Psoas muscle (tissue), 7 donors: ENCODE measurements at regions not wholly inside any gene's neighbourhood (a gene's known extent, or its start where the extent isn't known, plus 50 kb on each side); places are given as distances from the start of the nearest gene placed in this dataset.
"Not testable (repeated sequence)": the region's sequence is repeated elsewhere in the genome, so short reads cannot be mapped to it uniquely, and the experiment has no call there.

Source experiments
- ATAC-seq, 4 donors: fragments of 200-7000 bp; cut with Tn5 transposase; one replicate each; pipeline ENCODE4 v1.9.1; 2020; ENCODE audit warnings: moderate library complexity in 3 of 4, mild to moderate bottlenecking in 2 of 4
- DNase-seq, 2 donors: peaks; one replicate each; pipeline ENCODE4 v3.0.0-alpha.2; 2020
- H3K27ac ChIP-seq: fragments of 200-600 bp; one replicate; pipeline ENCODE4 v1.8.0; 2022
- H3K27me3 ChIP-seq, 3 donors: fragments of 200-600 bp in 1 of 3; one replicate each; pipeline versions ENCODE4 v1.6.1 to v1.8.0; 2013 to 2022; ENCODE audit warnings: low read length in 2 of 3, mild to moderate bottlenecking in 2 of 3, moderate library complexity in 1 of 3; ENCODE audit not compliant: insufficient read depth in 3 of 3
- H3K36me3 ChIP-seq, 2 donors: fragments of 200-600 bp in 1 of 2; one replicate each; pipeline versions ENCODE4 v1.6.1 to v1.8.0; 2013 to 2022; ENCODE audit warnings: low read depth in 1 of 2, mild to moderate bottlenecking in 1 of 2, moderate library complexity in 1 of 2; ENCODE audit not compliant: insufficient read depth in 1 of 2
- H3K4me1 ChIP-seq: fragments of 200-600 bp; one replicate; pipeline ENCODE4 v1.8.0; 2022
- H3K4me3 ChIP-seq: fragments of 200-600 bp; one replicate; pipeline ENCODE4 v1.8.0; 2022; ENCODE audit warnings: mild to moderate bottlenecking
- H3K9me3 ChIP-seq: fragments of 200-600 bp; one replicate; pipeline ENCODE4 v1.8.0; 2022
- WGBS, 3 donors: extraction: QIAGEN DNeasy Blood & Tissue Kit; methylation state at CpG; one replicate each; pipeline versions ENCODE4 v1.1.6 to v1.1.7; 2013; 5-methylcytosine and 5-hydroxymethylcytosine counted together
- intact Hi-C, 2 donors: fragments of 100-400 bp; cut with DNase I; formaldehyde crosslinking; loops; one replicate each; pipeline versions ENCODE4 v1.11.0 to v1.14.2; 2022
- TF ChIP-seq, protein P1 (sequence below): fragments of 200-600 bp; IDR thresholded peaks from one replicate; pipeline ENCODE4 v1.8.0; 2022; ENCODE audit warnings: antibody characterized with exemption
- donor health status: healthy with polysubstance abuse.
- donor health status: DM: no; HTN: no; CAD: no; lungs with moderate emphysema.
- donor health status: Bipolar disorder and iron deficiency.
- donor health status: healthy.
- donor health status: DM: yes; HTN: yes; CAD: no.
- donor health status: DM: no; HTN: no; CAD: no.
- donor health status: DM: yes; HTN: yes; CAD: no.

GRCh38 chr1:101496109-101496508, 259.3 kb downstream of the S1PR1 start:
- intact Hi-C loops = no loop called here
- ATAC-seq (no peak), DNase-seq (no peak)
- Histone ChIP-seq H3K27ac (no peak overlapping the region), H3K9me3 (no peaks in the 10 kb centered on the region), H3K27me3 (no peaks in the 10 kb centered on the region), H3K36me3 (no peaks in the 10 kb centered on the region), H3K4me1 (no peaks in the 10 kb centered on the region), H3K4me3 (no peak overlapping the region)
- TF ChIP-seq, protein P1, sequence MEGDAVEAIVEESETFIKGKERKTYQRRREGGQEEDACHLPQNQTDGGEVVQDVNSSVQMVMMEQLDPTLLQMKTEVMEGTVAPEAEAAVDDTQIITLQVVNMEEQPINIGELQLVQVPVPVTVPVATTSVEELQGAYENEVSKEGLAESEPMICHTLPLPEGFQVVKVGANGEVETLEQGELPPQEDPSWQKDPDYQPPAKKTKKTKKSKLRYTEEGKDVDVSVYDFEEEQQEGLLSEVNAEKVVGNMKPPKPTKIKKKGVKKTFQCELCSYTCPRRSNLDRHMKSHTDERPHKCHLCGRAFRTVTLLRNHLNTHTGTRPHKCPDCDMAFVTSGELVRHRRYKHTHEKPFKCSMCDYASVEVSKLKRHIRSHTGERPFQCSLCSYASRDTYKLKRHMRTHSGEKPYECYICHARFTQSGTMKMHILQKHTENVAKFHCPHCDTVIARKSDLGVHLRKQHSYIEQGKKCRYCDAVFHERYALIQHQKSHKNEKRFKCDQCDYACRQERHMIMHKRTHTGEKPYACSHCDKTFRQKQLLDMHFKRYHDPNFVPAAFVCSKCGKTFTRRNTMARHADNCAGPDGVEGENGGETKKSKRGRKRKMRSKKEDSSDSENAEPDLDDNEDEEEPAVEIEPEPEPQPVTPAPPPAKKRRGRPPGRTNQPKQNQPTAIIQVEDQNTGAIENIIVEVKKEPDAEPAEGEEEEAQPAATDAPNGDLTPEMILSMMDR = no peak
- WGBS, 3 donors = 74 to 84% (median 81%) methylated on average over 2 of the region's 2 CpGs

DNA sequence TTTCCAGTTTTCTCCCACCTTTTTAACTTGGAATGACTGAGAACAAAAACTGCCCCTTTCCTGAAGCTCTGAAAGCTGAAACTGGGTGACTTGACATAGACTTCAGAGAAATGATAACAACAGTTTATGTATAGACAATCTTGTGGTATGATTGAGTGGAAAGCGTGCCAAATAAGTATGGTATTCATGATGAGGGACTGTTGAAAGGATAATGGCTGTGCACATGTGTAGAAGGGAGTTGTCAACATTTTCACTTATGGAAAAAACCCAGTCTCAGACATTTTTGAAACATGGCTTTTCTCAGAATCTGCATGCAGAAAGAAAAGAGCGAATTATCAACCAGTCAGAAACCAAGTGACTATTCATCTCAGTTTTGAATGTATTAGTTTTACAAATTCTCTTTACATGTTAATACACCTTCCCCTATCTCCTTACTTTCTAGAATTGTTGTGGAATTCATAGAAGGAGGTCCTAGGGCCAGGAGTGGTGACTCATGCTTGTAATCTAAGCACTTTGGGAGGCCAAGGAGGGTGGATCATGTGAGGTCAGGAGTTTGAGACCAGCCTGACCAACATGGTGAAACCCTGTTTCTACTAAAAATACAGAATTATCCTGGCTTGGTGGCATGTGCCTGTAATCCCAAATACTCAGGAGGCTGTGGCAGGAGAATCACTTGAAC, 261.2 kb downstream of the S1PR1 start:
- TF ChIP-seq, protein P1 = no peak
- 43 to 99% (median 93%) methylated on average over 2 of the region's 2 CpGs for WGBS, 3 donors

DNA sequence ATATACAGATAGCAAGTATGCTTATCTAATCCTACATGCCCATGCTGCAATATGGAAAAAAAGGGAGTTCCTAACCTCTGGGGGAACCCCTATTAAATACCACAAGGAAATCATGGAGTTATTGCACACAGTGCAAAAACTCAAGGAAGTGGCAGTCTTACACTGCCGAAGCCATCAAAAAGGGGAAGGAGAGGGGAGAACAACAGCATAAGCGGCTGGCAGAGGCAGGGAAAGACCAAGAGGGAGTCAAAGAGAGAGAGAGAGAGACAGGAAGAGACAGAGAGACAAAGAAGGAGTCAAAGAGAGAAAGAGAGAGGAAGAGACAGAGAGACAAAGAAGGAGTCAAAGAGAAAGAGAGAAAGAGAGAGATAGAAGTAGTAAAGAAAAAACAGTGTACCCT, 267.3 kb downstream of the S1PR1 start:
- ATAC-seq, H3K9me3 ChIP-seq, H3K4me1 ChIP-seq, DNase-seq, H3K27ac ChIP-seq, H3K27me3 ChIP-seq, H3K36me3 ChIP-seq, H3K4me3 ChIP-seq, intact Hi-C loops: not testable (repeated sequence)
- WGBS, 3 donors = 80 to 91% (median 84%) methylated on average over 2 of the region's 2 CpGs

More for the DNA sequence above, 261.2 kb downstream of the S1PR1 start:
- Histone ChIP-seq H3K9me3 (no peaks in the 10 kb centered on the region), H3K27me3 (no peaks in the 10 kb centered on the region), H3K4me1 (no peaks in the 10 kb centered on the region), H3K36me3 (no peaks in the 10 kb centered on the region), H3K4me3 (no peak overlapping the region), H3K27ac (no peak overlapping the region)
- ATAC-seq = no peak
- no peak for DNase-seq
- intact Hi-C loops = no loop called here

DNA sequence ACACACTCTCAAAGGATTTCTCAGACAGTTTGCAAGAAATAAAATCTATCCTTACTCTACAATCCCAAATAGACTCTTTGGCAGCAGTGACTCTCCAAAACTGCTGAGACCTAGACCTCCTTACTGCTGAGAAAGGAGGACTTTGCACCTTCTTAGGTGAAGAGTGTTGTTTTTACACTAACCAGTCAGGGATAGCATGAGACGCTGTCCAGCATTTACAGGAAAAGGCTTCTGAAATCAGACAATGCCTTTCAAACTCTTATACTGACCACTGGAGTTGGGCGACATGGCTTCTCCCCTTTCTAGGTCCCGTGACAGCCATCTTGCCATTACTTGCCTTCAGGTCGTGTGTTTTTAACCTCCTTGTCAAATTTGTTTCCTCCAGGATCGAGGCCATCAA, 268.4 kb downstream of the S1PR1 start:
- H3K4me1 ChIP-seq, DNase-seq, H3K27me3 ChIP-seq, H3K27ac ChIP-seq, H3K36me3 ChIP-seq, H3K4me3 ChIP-seq, intact Hi-C loops, ATAC-seq, H3K9me3 ChIP-seq: not testable (repeated sequence)
- WGBS, 3 donors = 86 to 90% (median 87%) methylated on average over 5 of the region's 5 CpGs

DNA sequence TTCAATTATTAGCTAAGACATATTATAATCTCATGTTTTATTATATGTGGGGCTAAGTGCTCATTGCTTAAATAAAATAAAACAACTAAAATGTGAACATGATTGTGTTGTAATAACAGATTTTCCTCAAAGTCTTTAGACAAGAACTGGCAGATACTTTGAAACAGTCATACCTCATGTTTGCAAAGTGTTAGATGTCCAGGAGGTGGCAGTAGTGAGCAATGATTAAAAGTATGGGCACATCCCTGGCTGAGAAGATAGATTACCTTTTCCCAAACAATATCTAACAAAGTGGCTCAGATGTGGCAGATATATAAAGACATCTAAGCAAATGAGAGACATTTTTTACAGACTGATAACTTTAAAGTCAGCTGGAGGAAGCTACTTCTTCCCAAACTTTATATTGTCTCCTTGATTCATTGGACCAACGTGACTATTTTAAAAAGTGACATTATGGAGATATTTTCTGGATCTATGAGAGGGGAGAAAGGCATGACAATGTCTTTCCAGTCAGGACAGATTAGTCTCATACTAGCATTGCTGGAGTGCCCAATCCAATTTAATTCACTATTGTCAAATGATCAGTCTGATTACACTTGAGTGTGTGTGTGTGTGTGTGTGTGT, 269.8 kb downstream of the S1PR1 start:
- no peaks in the 10 kb centered on the region for H3K9me3 ChIP-seq
- no peak overlapping the region for H3K27ac ChIP-seq
- intact Hi-C loops = no loop called here
- no peak for ATAC-seq
- DNase-seq = no peak
- H3K4me3 ChIP-seq = no peak overlapping the region
- WGBS, 3 donors = 1 to 97% (median 91%) methylated on average over 1 of the region's 1 CpG
- H3K27me3 ChIP-seq = no peaks in the 10 kb centered on the region
- TF ChIP-seq, protein P1 = peak; percentile 38
- no peaks in the 10 kb centered on the region for H3K36me3 ChIP-seq
- no peaks in the 10 kb centered on the region for H3K4me1 ChIP-seq
